CD4-positive, alpha-beta T cell (primary cell): ENCODE measurements at regions not wholly inside any gene's neighbourhood (a gene's known extent, or its start where the extent isn't known, plus 50 kb on each side); places are given as distances from the start of the nearest gene placed in this dataset.

Experiments
- ATAC-seq: fragments of 200-7000 bp; cut with Tn5 transposase; one replicate; pipeline ENCODE4 v1.10.0; 2022; ENCODE audit warnings: mild to moderate bottlenecking; ENCODE audit not compliant: poor library complexity
- CTCF ChIA-PET: fragments of 350-600 bp; sonication (Branson Sonifier 250); formaldehyde crosslinking; loops from one replicate; lab custom pipeline; 2021; ENCODE audit warnings: antibody characterized with exemption, inconsistent platforms; lab: Charles Lee
- POLR2A ChIA-PET: fragments of 350-600 bp; sonication (Branson Sonifier 250); formaldehyde crosslinking; loops from one replicate; lab custom pipeline; 2021; ENCODE audit warnings: antibody characterized with exemption, inconsistent platforms; lab: Charles Lee
- DNase-seq, 14 experiments: peaks; one replicate each; pipeline ENCODE4 v3.0.0-alpha.2; 2013 to 2020; ENCODE audit warnings: mixed read lengths in 2 of 14
- H3K27ac ChIP-seq, 2 donors: one replicate each; pipeline versions ENCODE4 v1.5.1 to v1.7.0; 2013; ENCODE audit warnings: low read length in 2 of 2, low read depth in 1 of 2, mild to moderate bottlenecking in 1 of 2
- H3K27me3 ChIP-seq, 2 experiments: 1 replicate in 1 of 2; 2 replicates in 1 of 2; pipeline versions ENCODE4 v1.6.1 to v1.7.0; 2013; ENCODE audit warnings: low read length in 2 of 2, control low read depth in 1 of 2, mild to moderate bottlenecking in 1 of 2, moderate library complexity in 1 of 2; ENCODE audit not compliant: insufficient read depth in 2 of 2, control insufficient read depth in 1 of 2
- H3K36me3 ChIP-seq: one replicate; pipeline ENCODE4 v1.6.1; 2013; ENCODE audit warnings: low read length, control low read depth; ENCODE audit not compliant: insufficient read depth
- H3K4me1 ChIP-seq: one replicate; pipeline ENCODE4 v1.6.1; 2013; ENCODE audit warnings: low read length, control low read depth; ENCODE audit not compliant: insufficient read depth
- H3K4me3 ChIP-seq: one replicate; pipeline ENCODE4 v1.5.1; 2013; ENCODE audit warnings: mild to moderate bottlenecking, low read length, moderate library complexity
- H3K9me3 ChIP-seq, 2 experiments: 1 replicate in 1 of 2; 2 replicates in 1 of 2; pipeline versions ENCODE4 v1.6.1 to v1.7.0; 2013; ENCODE audit warnings: low read length in 2 of 2, mild to moderate bottlenecking in 2 of 2, control low read depth in 1 of 2, moderate library complexity in 1 of 2; ENCODE audit not compliant: control insufficient read depth in 1 of 2, insufficient read depth in 1 of 2
- H3K27ac Mint-ChIP-seq: one replicate; pipeline ENCODE4 v1.8.0; 2020; ENCODE audit warnings: mixed read lengths
- H3K27me3 Mint-ChIP-seq: one replicate; pipeline ENCODE4 v1.8.0; 2021; ENCODE audit warnings: mixed read lengths
- H3K36me3 Mint-ChIP-seq: one replicate; pipeline ENCODE4 v1.8.0; 2021; ENCODE audit warnings: low read depth, mixed read lengths
- H3K4me1 Mint-ChIP-seq: one replicate; pipeline ENCODE4 v1.8.0; 2021; ENCODE audit warnings: low read depth, mixed read lengths
- H3K4me3 Mint-ChIP-seq: one replicate; pipeline ENCODE4 v1.8.0; 2020; ENCODE audit warnings: mild to moderate bottlenecking, mixed read lengths
- H3K9me3 Mint-ChIP-seq: one replicate; pipeline ENCODE4 v1.8.0; 2020; ENCODE audit warnings: mixed read lengths
- intact Hi-C, 2 experiments: fragments of 100-400 bp; cut with DNase I in 1 of 2; cut with micrococcal nuclease in 1 of 2; formaldehyde crosslinking; loops; one replicate each; pipeline versions ENCODE4 v1.15.1 to v1.9.0; 2023 to 2025; cut with DNase I, micrococcal nuclease
- TF ChIP-seq, protein P1 (sequence below): fragments of 200-600 bp; IDR thresholded peaks from one replicate; pipeline ENCODE4 v1.8.0; 2022; ENCODE audit warnings: antibody characterized with exemption, mild to moderate bottlenecking

DNA sequence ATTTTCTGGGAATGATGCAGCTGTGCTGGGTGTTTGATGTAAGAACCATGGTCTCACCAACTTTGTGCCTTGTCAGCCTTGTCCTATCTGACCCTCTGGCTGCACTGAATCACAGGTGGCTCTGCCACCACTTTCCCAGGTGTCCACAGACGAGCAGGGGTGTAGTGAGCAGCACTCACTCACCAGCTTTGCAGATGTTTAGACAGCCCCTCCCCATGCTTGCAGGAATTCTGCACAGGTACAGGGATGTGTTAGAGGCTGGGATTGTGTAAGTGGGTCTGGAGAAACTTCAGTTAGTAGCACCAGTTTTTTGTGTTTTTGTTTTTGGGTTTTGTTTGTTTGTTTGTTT is 88.2 kb upstream of the NAA20 start:
- no peak for DNase-seq
- POLR2A ChIA-PET = no interaction called here
- H3K4me1 ChIP-seq = no peaks in the 10 kb centered on the region

DNA sequence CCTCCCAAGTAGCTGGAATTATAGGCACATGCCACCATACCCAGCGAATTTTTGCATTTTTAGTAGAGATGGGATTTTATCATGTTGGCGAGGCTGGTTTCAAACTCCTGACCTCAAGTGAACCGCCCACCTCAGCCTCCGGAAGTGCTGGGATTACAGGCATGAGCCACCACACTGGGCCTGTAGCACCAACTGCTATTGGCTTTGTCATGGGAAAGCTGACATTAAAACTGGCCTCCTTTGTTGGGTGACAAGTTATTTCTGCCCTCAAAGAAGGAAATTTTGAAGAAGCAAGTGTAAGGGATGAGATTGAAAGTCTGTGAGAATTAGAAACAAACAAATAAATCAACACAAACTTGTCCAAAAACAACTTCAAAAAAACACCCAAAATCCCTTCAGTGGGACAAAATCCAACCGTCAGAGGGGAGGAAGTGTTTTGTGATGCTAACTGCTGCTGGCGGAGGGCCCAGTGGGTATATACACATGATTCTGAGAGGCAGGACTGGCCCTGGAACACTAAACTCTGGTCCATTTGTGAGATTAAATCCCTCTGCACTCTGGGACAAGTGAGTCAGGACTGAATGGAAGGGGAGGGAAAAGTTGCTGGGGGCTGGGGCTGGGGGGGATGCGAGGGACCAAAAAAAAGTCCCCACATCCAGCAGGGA is 87.5 kb upstream of the NAA20 start:
- TF ChIP-seq, protein P1, sequence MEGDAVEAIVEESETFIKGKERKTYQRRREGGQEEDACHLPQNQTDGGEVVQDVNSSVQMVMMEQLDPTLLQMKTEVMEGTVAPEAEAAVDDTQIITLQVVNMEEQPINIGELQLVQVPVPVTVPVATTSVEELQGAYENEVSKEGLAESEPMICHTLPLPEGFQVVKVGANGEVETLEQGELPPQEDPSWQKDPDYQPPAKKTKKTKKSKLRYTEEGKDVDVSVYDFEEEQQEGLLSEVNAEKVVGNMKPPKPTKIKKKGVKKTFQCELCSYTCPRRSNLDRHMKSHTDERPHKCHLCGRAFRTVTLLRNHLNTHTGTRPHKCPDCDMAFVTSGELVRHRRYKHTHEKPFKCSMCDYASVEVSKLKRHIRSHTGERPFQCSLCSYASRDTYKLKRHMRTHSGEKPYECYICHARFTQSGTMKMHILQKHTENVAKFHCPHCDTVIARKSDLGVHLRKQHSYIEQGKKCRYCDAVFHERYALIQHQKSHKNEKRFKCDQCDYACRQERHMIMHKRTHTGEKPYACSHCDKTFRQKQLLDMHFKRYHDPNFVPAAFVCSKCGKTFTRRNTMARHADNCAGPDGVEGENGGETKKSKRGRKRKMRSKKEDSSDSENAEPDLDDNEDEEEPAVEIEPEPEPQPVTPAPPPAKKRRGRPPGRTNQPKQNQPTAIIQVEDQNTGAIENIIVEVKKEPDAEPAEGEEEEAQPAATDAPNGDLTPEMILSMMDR = no peak
- no peak overlapping the region for H3K4me3 Mint-ChIP-seq
- DNase-seq = no peak
- peaks cover 0 to 3% of the 10 kb centered on the region in 2 experiments for H3K27me3 ChIP-seq
- no peak for ATAC-seq
- H3K4me3 ChIP-seq = no peak overlapping the region
- H3K36me3 Mint-ChIP-seq = no peaks in the 10 kb centered on the region
- POLR2A ChIA-PET = no interaction called here
- H3K4me1 ChIP-seq = no peaks in the 10 kb centered on the region
- H3K27ac Mint-ChIP-seq = no peak overlapping the region
- H3K4me1 Mint-ChIP-seq = peaks cover under 1% of the 10 kb centered on the region
- H3K9me3 Mint-ChIP-seq = no peaks in the 10 kb centered on the region
- no peaks in the 10 kb centered on the region for H3K9me3 ChIP-seq
- intact Hi-C loops = no loop called here
- H3K27ac ChIP-seq = no peak overlapping the region
- H3K27me3 Mint-ChIP-seq = peaks cover 10% of the 10 kb centered on the region
- no peaks in the 10 kb centered on the region for H3K36me3 ChIP-seq
- CTCF ChIA-PET = no interaction called here

More for the DNA sequence above, 88.2 kb upstream of the NAA20 start:
- no peaks in the 10 kb centered on the region for H3K36me3 Mint-ChIP-seq
- ATAC-seq = no peak
- Histone ChIP-seq H3K27ac (no peak overlapping the region), H3K4me3 (no peak overlapping the region), H3K9me3 (no peaks in the 10 kb centered on the region), H3K36me3 (no peaks in the 10 kb centered on the region), H3K27me3 (peaks cover 0 to 3% of the 10 kb centered on the region in 2 experiments)
- H3K4me1 Mint-ChIP-seq = no peaks in the 10 kb centered on the region
- no peak overlapping the region for H3K4me3 Mint-ChIP-seq
- H3K27me3 Mint-ChIP-seq = peaks cover 5% of the 10 kb centered on the region
- no peak overlapping the region for H3K27ac Mint-ChIP-seq
- no peaks in the 10 kb centered on the region for H3K9me3 Mint-ChIP-seq
- CTCF ChIA-PET = no interaction called here
- intact Hi-C loops = no loop called here
- TF ChIP-seq, protein P1 = no peak

DNA sequence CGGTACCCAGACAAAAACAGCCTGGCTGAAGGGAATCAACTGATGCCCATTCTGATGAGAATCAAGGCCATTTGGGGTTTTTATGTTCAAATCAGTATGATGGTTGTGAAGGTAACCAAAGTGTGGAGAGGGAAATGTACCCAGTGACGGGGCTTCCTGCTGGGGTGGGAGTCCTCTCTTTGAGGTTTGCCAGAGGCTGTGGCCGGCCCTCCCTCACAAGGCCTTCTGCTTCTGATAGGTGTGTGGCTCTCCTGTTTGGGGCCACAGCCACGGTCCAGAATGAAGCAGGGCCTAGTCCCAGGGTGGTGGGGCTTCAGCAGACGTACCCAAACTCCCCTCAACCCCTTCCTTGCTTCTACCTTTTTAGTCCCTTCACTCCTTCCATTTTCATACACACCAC is 86.7 kb upstream of the NAA20 start:
- Histone ChIP-seq H3K9me3 (no peaks in the 10 kb centered on the region), H3K4me3 (no peak overlapping the region), H3K36me3 (no peaks in the 10 kb centered on the region), H3K27ac (no peak overlapping the region), H3K27me3 (peaks cover 0 to 3% of the 10 kb centered on the region in 2 experiments), H3K4me1 (peaks cover 5% of the 10 kb centered on the region)
- Mint-ChIP-seq H3K36me3 (no peaks in the 10 kb centered on the region), H3K9me3 (no peaks in the 10 kb centered on the region), H3K4me3 (no peak overlapping the region), H3K27me3 (peaks cover 13% of the 10 kb centered on the region), H3K27ac (no peak overlapping the region), H3K4me1 (peaks cover 9% of the 10 kb centered on the region)
- intact Hi-C loops = no loop called here
- no peak for ATAC-seq
- POLR2A ChIA-PET = no interaction called here
- no peak for DNase-seq
- TF ChIP-seq, protein P1 = no peak
- CTCF ChIA-PET = no interaction called here
